ENCODE measurements at regions not wholly inside any gene's neighbourhood (a gene's known extent, or its start where the extent isn't known, plus 50 kb on each side); places are given as distances from the start of the nearest gene placed in this dataset.

DNA sequence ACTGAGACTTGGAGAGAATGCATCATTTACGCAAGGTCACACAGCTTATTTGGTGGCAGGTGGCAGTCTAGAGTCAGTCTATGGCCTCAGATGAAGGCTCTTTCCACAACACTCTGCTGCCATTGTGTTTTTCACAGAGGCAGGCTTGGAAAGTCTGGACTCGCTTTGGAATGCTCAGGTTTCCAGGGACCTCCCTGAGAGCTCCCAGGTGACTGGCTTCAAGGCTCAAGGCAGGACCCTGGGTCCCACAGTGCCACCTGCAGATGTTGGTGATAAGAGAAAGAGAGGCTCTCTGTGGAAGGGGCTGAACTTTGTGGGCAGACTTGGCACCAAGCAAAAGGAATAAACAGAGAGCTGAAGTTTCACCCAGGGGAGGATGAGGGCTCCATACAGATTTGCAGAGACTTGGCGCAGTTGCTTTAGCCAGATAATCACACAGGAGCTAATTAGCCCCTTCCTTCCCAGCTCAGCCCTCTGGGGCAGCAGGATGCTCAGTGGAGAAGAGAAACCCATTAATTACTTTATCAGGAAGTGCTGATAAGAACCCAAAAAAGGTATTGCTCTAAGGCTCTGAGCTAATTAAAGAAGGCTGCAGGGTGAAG, 103.5 kb downstream of the LBH start:
- Histone ChIP-seq H3K4me2 (ENCODE audit: low read depth, low read length, poor library complexity, severe bottlenecking) (no peak overlapping the region), H3K27ac (ENCODE audit: low read length) (no peak overlapping the region), H3K27me3 (ENCODE audit: low read length) (no peaks in the 10 kb centered on the region), H3K79me2 (ENCODE audit: low read length) (no peaks in the 10 kb centered on the region), H3K9ac (ENCODE audit: low read length) (no peak overlapping the region), H3K4me1 (ENCODE audit: low read length) (peaks cover 24% of the 10 kb centered on the region), H3K36me3 (ENCODE audit: insufficient read depth, low read length) (no peaks in the 10 kb centered on the region), H3K9me3 (ENCODE audit: low read length) (no peaks in the 10 kb centered on the region), H3K4me3 (ENCODE audit: low read length) (no peak overlapping the region), H2AFZ (ENCODE audit: low read length) (no peak overlapping the region), H3K9me2 (replicated peaks; ENCODE audit: insufficient read depth, low read length) (no peaks in the 10 kb centered on the region), H4K20me1 (ENCODE audit: insufficient read depth, low read depth, low read length) (no peaks in the 10 kb centered on the region)
- DNase-seq: no peak

GRCh38 chr2:30336084-30336483, 104.8 kb downstream of the LBH start:
- Histone ChIP-seq H2AFZ (ENCODE audit: low read length) (no peak overlapping the region), H3K4me3 (ENCODE audit: low read length) (no peak overlapping the region), H3K36me3 (ENCODE audit: insufficient read depth, low read length) (no peaks in the 10 kb centered on the region), H3K27ac (ENCODE audit: low read length) (no peak overlapping the region), H3K4me2 (ENCODE audit: low read depth, low read length, poor library complexity, severe bottlenecking) (no peak overlapping the region), H3K9me3 (ENCODE audit: low read length) (no peaks in the 10 kb centered on the region), H3K9ac (ENCODE audit: low read length) (no peak overlapping the region), H3K27me3 (ENCODE audit: low read length) (no peaks in the 10 kb centered on the region), H3K79me2 (ENCODE audit: low read length) (no peaks in the 10 kb centered on the region), H3K4me1 (ENCODE audit: low read length) (peaks cover 24% of the 10 kb centered on the region), H4K20me1 (ENCODE audit: insufficient read depth, low read depth, low read length) (no peaks in the 10 kb centered on the region), H3K9me2 (replicated peaks; ENCODE audit: insufficient read depth, low read length) (no peaks in the 10 kb centered on the region)
- DNase-seq: no peak

- Histone ChIP-seq H3K79me2 (ENCODE audit: low read length) (no peaks in the 10 kb centered on the region), H3K9ac (ENCODE audit: low read length) (no peak overlapping the region), H3K4me1 (ENCODE audit: low read length) (peaks cover 24% of the 10 kb centered on the region), H3K36me3 (ENCODE audit: insufficient read depth, low read length) (no peaks in the 10 kb centered on the region), H3K27me3 (ENCODE audit: low read length) (no peaks in the 10 kb centered on the region), H3K4me2 (ENCODE audit: low read depth, low read length, poor library complexity, severe bottlenecking) (peak overlapping the region; percentile 18), H3K9me2 (replicated peaks; ENCODE audit: insufficient read depth, low read length) (no peaks in the 10 kb centered on the region), H2AFZ (ENCODE audit: low read length) (peak overlapping the region; percentile 53; the same call in 1 of the 2 replicates), H3K9me3 (ENCODE audit: low read length) (no peaks in the 10 kb centered on the region), H3K27ac (ENCODE audit: low read length) (no peak overlapping the region), H3K4me3 (ENCODE audit: low read length) (no peak overlapping the region), H4K20me1 (ENCODE audit: insufficient read depth, low read depth, low read length) (no peaks in the 10 kb centered on the region)
- peak; percentile 64 for DNase-seq
These were observed 105.9 kb downstream of the LBH start for GRCh38 chr2:30336978-30337841.

DNA sequence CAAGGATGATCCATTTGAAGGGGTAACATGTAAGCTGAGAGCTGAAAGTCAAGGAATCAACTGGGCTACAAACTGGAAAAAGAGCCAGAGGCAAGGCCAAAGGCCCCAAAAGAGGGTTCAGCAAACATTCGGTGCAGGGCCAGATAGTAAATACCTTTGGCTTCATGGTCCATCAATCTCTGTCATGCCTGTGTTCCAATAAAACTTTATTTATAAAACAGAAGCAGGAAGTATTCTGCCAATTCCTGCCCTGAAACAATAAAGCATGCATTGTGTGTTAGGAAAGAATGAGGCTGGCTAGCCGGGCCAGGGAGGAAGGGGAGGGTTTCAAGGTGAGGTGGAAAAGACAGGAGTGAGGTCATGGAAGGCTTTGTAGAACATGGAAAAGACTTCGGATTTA, 107.1 kb downstream of the LBH start:
- no peak overlapping the region for H3K4me2 ChIP-seq (ENCODE audit: low read depth, low read length, poor library complexity, severe bottlenecking)
- no peak overlapping the region for H3K9ac ChIP-seq (ENCODE audit: low read length)
- H3K4me3 ChIP-seq (ENCODE audit: low read length): no peak overlapping the region
- no peaks in the 10 kb centered on the region for H4K20me1 ChIP-seq (ENCODE audit: insufficient read depth, low read depth, low read length)
- H3K27ac ChIP-seq (ENCODE audit: low read length): no peak overlapping the region
- no peaks in the 10 kb centered on the region for H3K36me3 ChIP-seq (ENCODE audit: insufficient read depth, low read length)
- H3K4me1 ChIP-seq (ENCODE audit: low read length): peaks cover 24% of the 10 kb centered on the region
- H3K9me3 ChIP-seq (ENCODE audit: low read length): no peaks in the 10 kb centered on the region
- H3K27me3 ChIP-seq (ENCODE audit: low read length): no peaks in the 10 kb centered on the region
- H2AFZ ChIP-seq (ENCODE audit: low read length): no peak overlapping the region
- DNase-seq: no peak
- no peaks in the 10 kb centered on the region for H3K9me2 ChIP-seq (replicated peaks; ENCODE audit: insufficient read depth, low read length)
- no peaks in the 10 kb centered on the region for H3K79me2 ChIP-seq (ENCODE audit: low read length)

DNA sequence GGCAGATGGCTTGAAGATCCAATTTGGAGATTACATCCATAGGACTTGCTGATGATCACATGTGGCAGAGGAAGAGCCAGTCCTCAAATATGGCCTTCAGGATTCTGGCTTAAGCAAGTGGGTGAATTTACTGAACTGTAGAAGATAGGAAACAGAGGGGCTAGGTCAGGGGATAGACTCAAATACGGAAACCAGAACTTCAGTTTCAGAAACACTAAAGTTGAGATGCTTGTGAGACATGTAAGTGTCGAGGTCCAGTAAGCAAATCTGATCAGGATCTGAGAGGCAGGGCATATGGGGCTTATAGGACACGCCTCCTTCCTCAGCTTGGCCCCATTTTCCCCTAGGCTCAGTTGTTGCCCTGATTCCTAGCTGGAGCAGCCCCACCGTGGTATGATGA, 107.7 kb downstream of the LBH start:
- no peaks in the 10 kb centered on the region for H3K79me2 ChIP-seq (ENCODE audit: low read length)
- no peaks in the 10 kb centered on the region for H3K27me3 ChIP-seq (ENCODE audit: low read length)
- H3K4me2 ChIP-seq (ENCODE audit: low read depth, low read length, poor library complexity, severe bottlenecking): no peak overlapping the region
- H2AFZ ChIP-seq (ENCODE audit: low read length): no peak overlapping the region
- no peaks in the 10 kb centered on the region for H3K9me3 ChIP-seq (ENCODE audit: low read length)
- H4K20me1 ChIP-seq (ENCODE audit: insufficient read depth, low read depth, low read length): no peaks in the 10 kb centered on the region
- H3K36me3 ChIP-seq (ENCODE audit: insufficient read depth, low read length): no peaks in the 10 kb centered on the region
- no peak overlapping the region for H3K27ac ChIP-seq (ENCODE audit: low read length)
- peaks cover 24% of the 10 kb centered on the region for H3K4me1 ChIP-seq (ENCODE audit: low read length)
- H3K9me2 ChIP-seq (replicated peaks; ENCODE audit: insufficient read depth, low read length): no peaks in the 10 kb centered on the region
- no peak overlapping the region for H3K4me3 ChIP-seq (ENCODE audit: low read length)
- DNase-seq: no peak
- no peak overlapping the region for H3K9ac ChIP-seq (ENCODE audit: low read length)

DNA sequence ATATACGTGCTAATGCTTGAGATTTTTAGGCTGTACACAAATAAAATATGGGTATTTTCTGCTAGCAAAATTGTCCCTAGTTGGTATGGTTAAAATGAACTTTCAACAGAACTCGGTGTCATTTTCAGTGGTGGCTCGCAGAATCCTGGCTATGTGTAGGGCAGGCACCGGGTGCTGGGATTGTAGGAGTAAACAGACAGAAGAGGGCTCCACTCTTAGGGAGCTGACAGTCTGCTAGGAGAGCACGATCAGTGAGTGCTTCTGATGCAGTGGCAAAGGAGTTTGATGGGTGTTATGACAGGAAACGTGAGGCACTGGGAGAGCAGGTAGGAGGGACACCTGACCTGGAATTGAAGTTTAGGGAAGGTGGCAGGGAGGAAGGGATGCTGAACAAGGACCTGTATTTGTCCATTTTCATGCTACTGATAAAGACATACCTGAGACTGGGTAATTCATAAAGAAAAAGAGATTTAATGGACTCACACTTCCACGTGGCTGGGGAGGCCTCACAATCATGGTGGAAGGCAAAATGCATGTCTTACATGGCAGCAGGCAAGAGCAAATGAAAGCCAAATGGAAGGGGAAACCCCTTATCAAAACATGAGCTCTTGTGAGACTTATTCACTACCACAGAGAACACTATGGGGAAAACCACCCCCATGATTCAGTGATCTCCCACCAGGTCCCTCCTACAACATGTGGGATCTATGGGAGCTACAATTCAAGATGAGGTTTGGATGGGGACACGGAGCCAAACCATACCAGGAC, 105.4 kb upstream of the LCLAT1 start:
- H3K9me3 ChIP-seq (ENCODE audit: low read length): no peaks in the 10 kb centered on the region
- H3K4me1 ChIP-seq (ENCODE audit: low read length): peaks cover 8% of the 10 kb centered on the region
- H3K9me2 ChIP-seq (replicated peaks; ENCODE audit: insufficient read depth, low read length): no peaks in the 10 kb centered on the region
- no peak overlapping the region for H3K4me2 ChIP-seq (ENCODE audit: low read depth, low read length, poor library complexity, severe bottlenecking)
- no peaks in the 10 kb centered on the region for H3K79me2 ChIP-seq (ENCODE audit: low read length)
- H3K9ac ChIP-seq (ENCODE audit: low read length): no peak overlapping the region
- H4K20me1 ChIP-seq (ENCODE audit: insufficient read depth, low read depth, low read length): no peaks in the 10 kb centered on the region
- DNase-seq: no peak
- no peak overlapping the region for H3K27ac ChIP-seq (ENCODE audit: low read length)
- H3K36me3 ChIP-seq (ENCODE audit: insufficient read depth, low read length): no peaks in the 10 kb centered on the region
- H2AFZ ChIP-seq (ENCODE audit: low read length): no peak overlapping the region
- no peak overlapping the region for H3K4me3 ChIP-seq (ENCODE audit: low read length)
- no peaks in the 10 kb centered on the region for H3K27me3 ChIP-seq (ENCODE audit: low read length)

DNA sequence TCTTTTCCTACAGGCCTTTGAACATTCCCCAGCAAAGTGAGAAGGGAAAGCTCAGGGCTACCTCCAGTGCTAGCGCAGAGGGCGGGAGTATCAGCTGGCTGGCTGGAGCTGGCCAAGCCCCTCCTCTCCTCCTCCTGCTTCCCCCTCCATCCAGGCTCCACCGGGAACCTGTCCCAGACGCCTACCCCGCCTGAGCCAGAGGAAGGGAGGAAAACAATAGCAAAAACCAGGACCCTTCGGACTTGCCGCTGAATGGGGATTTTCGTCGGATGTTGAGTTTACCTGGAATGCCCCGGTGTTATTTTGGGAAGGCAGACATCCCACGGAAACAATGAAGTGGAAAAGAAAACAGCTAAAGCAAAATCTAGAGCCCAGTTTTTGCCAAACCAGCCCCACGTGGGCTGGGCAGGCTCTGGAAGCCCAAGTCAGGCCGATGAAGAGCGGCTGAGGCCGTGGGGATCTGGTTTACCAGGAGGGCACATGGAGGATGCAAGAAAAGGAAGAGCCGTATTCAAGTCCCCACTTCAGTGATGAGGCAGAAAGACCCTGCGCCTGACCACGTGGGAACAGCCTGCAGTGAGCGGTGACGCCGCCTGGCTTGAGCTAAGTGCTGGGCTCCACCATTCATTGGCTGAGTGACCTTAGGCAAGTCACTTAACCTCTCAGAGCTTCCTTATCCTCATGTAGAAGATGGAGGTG, 100.4 kb upstream of the LCLAT1 start:
- Histone ChIP-seq H3K4me2 (ENCODE audit: low read depth, low read length, poor library complexity, severe bottlenecking) (no peak overlapping the region), H3K9me3 (ENCODE audit: low read length) (no peaks in the 10 kb centered on the region), H3K9ac (ENCODE audit: low read length) (no peak overlapping the region), H3K27me3 (ENCODE audit: low read length) (no peaks in the 10 kb centered on the region), H3K4me3 (ENCODE audit: low read length) (no peak overlapping the region), H3K4me1 (ENCODE audit: low read length) (no peaks in the 10 kb centered on the region), H4K20me1 (ENCODE audit: insufficient read depth, low read depth, low read length) (no peaks in the 10 kb centered on the region), H3K79me2 (ENCODE audit: low read length) (no peaks in the 10 kb centered on the region), H3K9me2 (replicated peaks; ENCODE audit: insufficient read depth, low read length) (no peaks in the 10 kb centered on the region), H2AFZ (ENCODE audit: low read length) (no peak overlapping the region), H3K27ac (ENCODE audit: low read length) (no peak overlapping the region), H3K36me3 (ENCODE audit: insufficient read depth, low read length) (no peaks in the 10 kb centered on the region)
- DNase-seq: no peak

DNA sequence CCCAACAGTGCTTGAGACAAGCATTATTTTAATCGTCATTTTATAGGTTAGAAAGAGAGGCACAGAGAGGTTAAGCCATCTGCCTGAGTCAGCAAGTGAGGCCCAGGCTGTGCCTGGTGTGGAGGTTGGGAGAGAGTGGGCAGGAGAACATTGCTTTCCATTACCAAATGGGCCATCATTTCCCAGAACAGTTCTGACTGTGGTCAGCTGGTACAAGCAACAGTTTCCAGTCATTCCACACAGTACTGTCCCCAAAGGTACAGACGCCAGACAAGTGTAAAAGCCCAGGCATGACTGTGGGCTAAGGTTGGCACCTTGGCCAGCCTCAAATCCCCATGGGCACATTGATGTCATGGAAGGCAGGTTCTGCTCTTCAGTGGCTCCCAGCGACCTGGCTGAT, 98.2 kb upstream of the LCLAT1 start:
- H4K20me1 ChIP-seq (ENCODE audit: insufficient read depth, low read depth, low read length): no peaks in the 10 kb centered on the region
- DNase-seq: no peak
- no peak overlapping the region for H3K27ac ChIP-seq (ENCODE audit: low read length)
- H3K4me2 ChIP-seq (ENCODE audit: low read depth, low read length, poor library complexity, severe bottlenecking): no peak overlapping the region
- H3K4me1 ChIP-seq (ENCODE audit: low read length): no peaks in the 10 kb centered on the region
- no peaks in the 10 kb centered on the region for H3K36me3 ChIP-seq (ENCODE audit: insufficient read depth, low read length)
- no peak overlapping the region for H2AFZ ChIP-seq (ENCODE audit: low read length)
- H3K9me2 ChIP-seq (replicated peaks; ENCODE audit: insufficient read depth, low read length): no peaks in the 10 kb centered on the region
- H3K79me2 ChIP-seq (ENCODE audit: low read length): no peaks in the 10 kb centered on the region
- H3K27me3 ChIP-seq (ENCODE audit: low read length): no peaks in the 10 kb centered on the region
- no peak overlapping the region for H3K4me3 ChIP-seq (ENCODE audit: low read length)
- no peak overlapping the region for H3K9ac ChIP-seq (ENCODE audit: low read length)
- no peaks in the 10 kb centered on the region for H3K9me3 ChIP-seq (ENCODE audit: low read length)
